ENCODE measurements at regions not wholly inside any gene's neighbourhood (a gene's known extent, or its start where the extent isn't known, plus 50 kb on each side); places are given as distances from the start of the nearest gene placed in this dataset.
"Not testable (repeated sequence)": the region's sequence is repeated elsewhere in the genome, so short reads cannot be mapped to it uniquely, and the experiment has no call there.

GRCh38 chr2:128510701-128511397 is 192.2 kb upstream of the HS6ST1 start:
- DNase-seq (ENCODE audit: low read depth) = no peak

DNA sequence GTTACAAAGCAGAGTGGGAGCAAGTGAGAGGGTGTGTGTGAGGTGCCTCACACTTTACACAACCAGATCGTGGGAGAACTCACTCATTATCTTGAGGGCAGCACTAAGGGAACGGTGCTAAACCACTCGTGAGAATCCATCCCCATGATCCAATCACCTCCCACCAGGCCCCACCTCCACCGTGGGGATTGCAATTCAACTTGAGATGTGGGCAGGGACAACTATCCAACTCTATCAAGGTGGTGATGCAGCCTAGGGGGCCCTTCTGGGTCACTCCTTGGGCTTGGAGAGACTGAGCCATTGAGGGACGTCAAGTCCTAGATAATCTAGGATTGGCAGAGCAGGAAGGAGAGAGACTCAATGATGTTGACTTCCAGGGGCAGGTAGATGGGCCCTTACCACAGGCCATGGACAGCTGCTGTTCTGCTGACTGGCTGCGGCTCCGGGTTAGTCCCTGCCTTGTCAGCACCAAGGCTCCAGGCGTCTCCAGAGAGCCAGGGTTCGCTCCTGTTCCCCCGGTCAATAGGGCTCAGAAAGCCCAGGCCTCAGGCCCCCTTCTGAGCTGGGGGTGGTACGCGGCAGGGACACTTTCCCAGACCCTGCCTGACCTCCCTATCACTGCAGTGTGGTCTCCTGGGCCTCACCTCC is 193.2 kb upstream of the HS6ST1 start:
- DNase-seq (ENCODE audit: low read depth) = no peak

- no peak for DNase-seq (ENCODE audit: low read depth)
These were observed 193.9 kb upstream of the HS6ST1 start for GRCh38 chr2:128512379-128513115.

GRCh38 chr2:128513116-128513960 is 194.7 kb upstream of the HS6ST1 start:
- DNase-seq (ENCODE audit: low read depth) = no peak

GRCh38 chr2:128513961-128514283 is 195.3 kb upstream of the HS6ST1 start:
- DNase-seq (ENCODE audit: low read depth) = no peak

DNA sequence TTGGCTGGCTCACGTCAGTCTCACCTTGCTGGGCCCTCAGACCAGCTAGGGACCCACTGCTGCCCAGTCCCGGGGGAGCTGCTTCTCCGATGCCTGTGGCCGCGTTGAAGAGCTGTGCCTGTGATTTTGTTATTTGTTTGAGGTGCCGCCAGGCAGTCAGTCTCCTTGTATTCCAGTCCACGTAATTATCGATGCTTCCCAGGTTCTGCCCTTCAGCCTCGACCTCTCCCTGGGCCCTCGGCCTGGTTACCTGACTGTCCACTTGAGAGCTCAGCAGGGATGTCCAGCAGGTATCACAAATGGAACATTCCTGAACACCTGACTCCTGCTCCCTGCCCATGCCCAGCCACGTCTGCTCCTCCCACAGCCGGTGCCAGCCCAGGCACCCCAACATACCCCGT is 195.9 kb upstream of the HS6ST1 start:
- DNase-seq (ENCODE audit: low read depth) = no peak

DNA sequence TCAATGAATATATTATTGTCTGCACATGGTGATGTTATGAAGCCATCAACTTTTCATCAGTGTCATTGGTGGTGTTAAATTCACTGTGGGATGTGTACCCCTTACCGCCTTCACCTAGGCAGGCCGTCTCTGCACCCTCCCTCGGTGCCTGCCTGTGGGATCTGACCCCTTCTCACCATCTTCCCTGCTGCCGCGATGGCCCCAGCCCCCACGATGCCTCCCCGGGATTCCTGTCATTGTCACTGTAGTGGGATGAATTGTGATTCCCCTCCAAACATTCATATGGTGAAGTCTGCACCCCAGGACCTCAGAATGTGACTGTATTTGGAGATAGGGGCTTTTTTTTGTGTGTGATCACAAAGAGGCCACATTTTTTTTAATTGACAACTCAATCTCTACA is 198.3 kb upstream of the HS6ST1 start:
- DNase-seq (ENCODE audit: low read depth) = no peak

DNA sequence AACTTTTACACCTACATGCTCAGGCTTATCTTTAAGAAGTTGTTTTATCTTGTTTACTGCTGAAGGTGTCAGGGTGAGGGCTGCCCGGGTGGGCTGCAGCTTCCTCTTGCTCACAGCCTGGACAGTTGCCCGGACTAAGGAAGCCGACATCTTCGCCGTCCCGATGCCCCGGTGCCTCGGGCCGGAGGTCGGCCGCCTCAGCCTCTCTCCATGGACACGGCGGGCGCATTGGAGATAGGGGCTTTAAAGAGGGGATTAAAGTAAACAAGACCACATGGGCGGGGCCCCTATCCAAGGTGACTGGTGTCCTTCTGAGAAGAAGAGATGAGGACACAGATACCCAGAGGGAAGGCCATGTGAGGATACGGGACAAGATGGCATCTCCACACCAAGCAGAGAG is 200.4 kb upstream of the HS6ST1 start:
- DNase-seq (ENCODE audit: low read depth) = not testable (repeated sequence)

DNA sequence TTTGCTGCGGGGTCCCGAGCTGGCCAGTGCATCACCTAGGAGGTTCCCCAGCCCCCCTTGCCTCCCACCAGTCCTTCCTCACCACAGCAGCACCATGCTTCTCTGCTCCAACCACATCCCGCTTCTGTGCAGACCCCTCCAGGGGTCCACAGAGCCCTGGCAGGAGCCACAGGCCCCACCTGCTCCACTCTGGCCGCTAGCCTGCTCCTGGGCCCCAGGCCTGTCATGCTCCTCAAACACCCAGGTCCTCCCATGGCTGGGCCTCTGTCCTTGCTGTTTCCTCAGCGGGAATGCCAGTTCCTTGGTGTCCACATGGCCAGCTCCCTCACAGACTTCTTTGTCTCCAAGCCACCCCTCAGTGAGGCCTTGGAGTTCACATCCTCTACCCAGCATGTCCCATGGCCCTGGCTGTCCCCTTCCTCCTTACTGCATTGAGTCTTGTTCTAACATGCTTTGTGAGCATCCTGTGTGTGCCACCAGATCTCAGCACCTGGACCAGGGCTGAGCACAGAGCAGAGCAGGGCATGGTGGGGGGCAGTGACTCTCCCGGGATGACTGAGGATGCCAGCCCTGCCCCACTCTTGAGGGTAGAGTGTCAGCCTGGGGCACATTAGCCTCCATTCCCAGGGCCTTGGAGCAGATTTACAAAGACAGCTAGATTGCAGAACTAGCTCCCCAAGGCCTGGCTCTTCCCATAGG is 201.0 kb upstream of the HS6ST1 start:
- no peak for DNase-seq (ENCODE audit: low read depth)

- DNase-seq (ENCODE audit: low read depth) = no peak
These were observed 201.7 kb upstream of the HS6ST1 start for GRCh38 chr2:128520340-128520739.

DNA sequence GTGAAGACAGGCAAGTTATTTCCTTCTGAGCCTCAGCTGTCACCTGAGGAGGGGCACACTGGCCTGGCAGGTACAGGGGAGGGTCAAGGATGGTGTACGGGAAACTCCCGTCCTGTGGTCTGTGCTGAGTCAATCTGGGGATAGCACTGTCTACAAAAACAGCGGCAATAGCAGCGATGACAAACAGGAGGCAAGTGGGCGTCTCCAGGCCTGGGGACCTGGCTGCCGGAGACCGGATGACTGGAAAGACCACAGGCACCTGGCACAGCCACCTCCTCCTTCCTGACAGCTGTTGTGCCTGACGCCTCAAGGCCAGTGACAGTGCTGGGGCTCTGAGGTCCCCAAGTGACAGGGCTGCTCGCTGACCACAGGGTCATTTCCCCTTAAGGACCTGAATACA is 202.1 kb upstream of the HS6ST1 start:
- DNase-seq (ENCODE audit: low read depth) = no peak

DNA sequence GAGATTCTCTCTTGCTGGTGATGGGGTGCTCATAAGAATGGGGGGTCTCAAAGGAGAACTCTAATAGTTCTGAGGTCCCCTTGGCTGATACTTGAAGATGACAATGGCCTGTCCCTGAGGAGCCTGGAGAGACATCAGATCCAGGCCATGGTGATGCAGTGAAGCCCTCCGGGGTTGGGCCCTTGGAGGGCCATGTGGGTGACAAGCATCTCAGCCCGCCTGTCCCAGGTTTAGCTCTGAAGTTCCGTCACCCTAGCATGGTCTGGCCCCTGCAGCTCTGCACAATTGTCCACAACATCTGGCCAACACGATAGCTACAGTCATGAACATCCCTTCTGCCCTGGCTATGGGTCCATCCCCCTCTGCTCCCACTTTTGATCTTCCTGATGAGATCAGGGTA is 202.8 kb upstream of the HS6ST1 start:
- no peak for DNase-seq (ENCODE audit: low read depth)

DNA sequence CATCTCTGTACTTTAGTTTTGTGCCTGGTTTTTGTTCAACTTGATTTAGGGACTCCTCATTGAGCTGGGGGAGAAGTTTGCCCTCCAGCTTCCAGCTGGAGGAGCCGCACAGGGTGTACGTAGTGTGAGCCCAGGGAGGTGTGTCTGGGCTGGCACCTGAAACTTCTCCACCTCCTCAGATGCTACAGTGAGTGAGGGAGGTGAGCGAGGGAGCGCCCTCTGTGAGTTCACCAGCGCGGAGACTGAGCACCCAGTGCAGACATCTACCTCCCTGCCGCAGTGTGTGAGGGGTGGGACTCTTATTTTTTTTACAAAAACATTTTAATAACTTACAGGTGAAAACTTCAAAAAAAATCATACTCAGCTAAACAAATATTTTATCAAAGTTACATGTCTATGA is 204.2 kb upstream of the HS6ST1 start:
- DNase-seq (ENCODE audit: low read depth) = no peak

DNA sequence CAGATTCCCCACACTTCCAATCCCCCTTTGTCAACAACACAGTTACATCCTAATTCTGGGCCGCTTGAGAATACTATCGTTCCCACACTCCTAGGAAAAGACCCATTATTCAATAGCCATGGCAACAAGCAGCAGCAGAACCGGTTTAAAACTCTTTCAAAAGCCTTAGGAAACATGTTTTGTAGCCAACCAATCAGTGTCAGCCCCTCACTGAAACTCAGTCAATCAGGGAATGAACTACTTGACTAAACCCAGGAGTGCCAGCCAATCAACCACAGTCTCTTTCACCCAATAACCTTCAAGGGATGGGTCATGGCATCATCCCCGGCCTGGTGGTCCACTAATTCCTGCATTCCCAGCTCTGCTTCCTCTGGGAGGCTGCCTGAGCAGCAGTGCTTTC is 204.8 kb upstream of the HS6ST1 start:
- DNase-seq (ENCODE audit: low read depth) = no peak

DNA sequence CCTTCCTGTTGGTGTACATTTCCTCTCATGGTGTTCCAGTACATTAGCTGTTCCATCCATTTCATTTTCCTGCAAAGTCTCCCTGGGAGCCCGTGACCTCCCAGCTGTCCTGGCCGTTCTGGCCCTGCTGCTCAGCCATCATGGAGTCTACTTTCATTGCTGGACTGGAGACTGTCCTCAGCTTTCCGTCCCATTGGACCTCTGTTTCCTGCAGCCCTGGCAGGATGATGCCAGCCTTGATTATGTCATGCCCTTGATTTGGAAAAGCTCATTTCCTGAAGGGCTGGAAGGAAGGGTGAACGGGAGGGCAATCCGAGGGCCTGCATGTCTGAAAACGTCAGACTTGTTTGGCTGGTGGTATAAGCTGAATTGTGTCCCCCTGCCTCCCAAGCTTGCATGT is 205.5 kb upstream of the HS6ST1 start:
- DNase-seq (ENCODE audit: low read depth) = no peak

- DNase-seq (ENCODE audit: low read depth) = no peak
These were observed 207.0 kb upstream of the HS6ST1 start for GRCh38 chr2:128525653-128526052.

DNA sequence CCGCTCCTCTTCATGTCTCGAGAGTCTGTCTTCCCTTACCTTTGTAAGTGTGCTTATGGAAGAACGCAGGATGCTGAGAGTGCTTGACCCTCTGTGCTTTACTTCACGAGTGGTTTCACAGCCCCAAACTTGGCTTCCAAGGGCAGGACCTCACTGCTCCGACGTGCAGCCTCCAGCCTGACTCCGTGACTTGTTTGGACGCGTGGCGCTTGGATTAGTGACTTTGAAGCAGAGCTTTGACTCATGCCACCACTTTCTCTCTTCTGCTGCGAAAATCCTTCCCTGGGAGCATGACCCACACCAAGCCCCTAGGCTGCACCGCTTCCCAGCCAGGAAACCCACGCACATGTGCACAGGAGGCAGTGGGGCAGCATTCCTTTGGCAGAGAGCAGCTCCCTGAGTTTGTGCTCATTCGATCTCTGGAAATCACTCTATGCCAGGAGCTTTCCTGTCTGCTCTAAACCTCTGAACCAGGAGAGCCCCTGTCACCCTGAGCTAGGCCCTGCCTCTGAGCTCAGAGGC is 207.8 kb upstream of the HS6ST1 start:
- no peak for DNase-seq (ENCODE audit: low read depth)

DNA sequence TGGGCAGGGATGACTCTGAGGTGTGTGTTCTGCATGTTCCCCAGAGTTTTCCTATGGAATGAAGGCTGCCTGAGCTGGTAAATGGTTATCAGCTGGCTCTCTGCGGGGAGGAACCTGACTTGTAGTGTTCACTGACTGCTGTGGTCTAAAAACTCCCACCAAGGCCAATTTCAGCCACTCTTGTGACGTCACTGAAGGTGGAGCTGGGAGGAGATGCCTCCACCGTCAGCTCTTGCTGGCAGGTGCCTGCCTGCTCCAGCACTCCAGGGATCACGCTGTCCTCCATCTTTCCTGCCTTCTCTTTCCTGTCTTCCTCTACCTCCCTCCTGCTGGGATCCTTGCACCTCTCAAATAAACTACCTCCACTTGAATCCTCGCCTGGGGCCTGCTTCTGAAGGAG is 209.5 kb upstream of the HS6ST1 start:
- no peak for DNase-seq (ENCODE audit: low read depth)

GRCh38 chr2:128530025-128530573 is 211.4 kb upstream of the HS6ST1 start:
- DNase-seq (ENCODE audit: low read depth) = no peak

- no peak for DNase-seq (ENCODE audit: low read depth)
These were observed 213.2 kb upstream of the HS6ST1 start for GRCh38 chr2:128531856-128532255.

GRCh38 chr2:128533101-128533500 is 214.4 kb upstream of the HS6ST1 start:
- DNase-seq (ENCODE audit: low read depth) = no peak

Data from forelimb muscle (tissue), 1 donor.